ENCODE measurements at regions not wholly inside any gene's neighbourhood (a gene's known extent, or its start where the extent isn't known, plus 50 kb on each side); places are given as distances from the start of the nearest gene placed in this dataset.

GRCh38 chr6:21999012-21999528, 297.8 kb downstream of the PRL start:
- 0 out of 2 replicates have a peak overlapping the region, but pooled peaks have one; percentile 4 for H3K27ac ChIP-seq (ENCODE audit: low read length)

DNA sequence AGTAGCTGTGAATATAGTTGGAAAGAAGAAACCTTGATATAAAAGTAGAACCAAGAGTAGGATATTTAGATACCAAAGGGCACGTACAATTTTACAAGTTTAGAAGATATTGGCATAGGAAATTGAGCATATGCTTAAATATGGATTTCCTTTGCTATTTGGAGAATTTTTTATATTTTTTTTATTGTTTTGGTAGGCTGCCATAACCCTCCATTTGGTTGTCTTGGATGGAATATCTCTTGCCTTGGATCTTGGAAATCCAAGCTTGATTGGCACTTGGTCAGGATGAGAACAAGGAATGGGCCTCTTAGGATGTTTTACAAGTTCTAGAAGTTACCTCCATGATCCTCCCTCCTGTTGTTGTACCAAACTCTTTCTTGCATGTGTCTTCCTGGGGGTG, 297.1 kb downstream of the PRL start:
- Histone ChIP-seq H3K79me2 (ENCODE audit: insufficient read depth, low read length) (no peaks in the 10 kb centered on the region), H3K4me1 (ENCODE audit: insufficient read depth, low read length) (peaks cover 41% of the 10 kb centered on the region), H3K4me2 (ENCODE audit: insufficient read depth, low read length) (no peak overlapping the region), H2AFZ (ENCODE audit: low read depth, low read length) (no peak overlapping the region), H3K36me3 (ENCODE audit: insufficient read depth, low read length) (no peaks in the 10 kb centered on the region), H3K9ac (ENCODE audit: low read depth, low read length) (no peak overlapping the region), H3K9me3 (ENCODE audit: insufficient read depth, low read length, severe bottlenecking) (no peaks in the 10 kb centered on the region), H3K27ac (ENCODE audit: low read length) (0 out of 2 replicates have a peak overlapping the region, but pooled peaks have one; percentile 19), H3K27me3 (ENCODE audit: insufficient read depth, low read length, poor library complexity) (no peaks in the 10 kb centered on the region), H4K20me1 (ENCODE audit: insufficient read depth, low read length) (no peaks in the 10 kb centered on the region), H3K4me3 (ENCODE audit: low read depth in 1 of 2, low read length in 2 of 2) (no peak overlapping the region)
- TF ChIP-seq EZH2 (IDR thresholded peaks at IDR 0.05; ENCODE audit: borderline replicate concordance, low read depth, low read length, severe bottlenecking) = no peak
- TF ChIP-seq, protein P1, sequence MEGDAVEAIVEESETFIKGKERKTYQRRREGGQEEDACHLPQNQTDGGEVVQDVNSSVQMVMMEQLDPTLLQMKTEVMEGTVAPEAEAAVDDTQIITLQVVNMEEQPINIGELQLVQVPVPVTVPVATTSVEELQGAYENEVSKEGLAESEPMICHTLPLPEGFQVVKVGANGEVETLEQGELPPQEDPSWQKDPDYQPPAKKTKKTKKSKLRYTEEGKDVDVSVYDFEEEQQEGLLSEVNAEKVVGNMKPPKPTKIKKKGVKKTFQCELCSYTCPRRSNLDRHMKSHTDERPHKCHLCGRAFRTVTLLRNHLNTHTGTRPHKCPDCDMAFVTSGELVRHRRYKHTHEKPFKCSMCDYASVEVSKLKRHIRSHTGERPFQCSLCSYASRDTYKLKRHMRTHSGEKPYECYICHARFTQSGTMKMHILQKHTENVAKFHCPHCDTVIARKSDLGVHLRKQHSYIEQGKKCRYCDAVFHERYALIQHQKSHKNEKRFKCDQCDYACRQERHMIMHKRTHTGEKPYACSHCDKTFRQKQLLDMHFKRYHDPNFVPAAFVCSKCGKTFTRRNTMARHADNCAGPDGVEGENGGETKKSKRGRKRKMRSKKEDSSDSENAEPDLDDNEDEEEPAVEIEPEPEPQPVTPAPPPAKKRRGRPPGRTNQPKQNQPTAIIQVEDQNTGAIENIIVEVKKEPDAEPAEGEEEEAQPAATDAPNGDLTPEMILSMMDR (IDR thresholded peaks at IDR 0.05; ENCODE audit: borderline replicate concordance, extremely low read depth, low read length, poor library complexity, severe bottlenecking) = no peak
- DNase-seq = no peak
- no peak for ATAC-seq (ENCODE audit: insufficient read depth, low read depth)

More at GRCh38 chr6:21999012-21999528, 297.8 kb downstream of the PRL start:
- Histone ChIP-seq H3K4me1 (ENCODE audit: insufficient read depth, low read length) (peaks cover 48% of the 10 kb centered on the region), H3K4me2 (ENCODE audit: insufficient read depth, low read length) (no peak overlapping the region), H3K9ac (ENCODE audit: low read depth, low read length) (no peak overlapping the region), H3K79me2 (ENCODE audit: insufficient read depth, low read length) (no peaks in the 10 kb centered on the region), H3K9me3 (ENCODE audit: insufficient read depth, low read length, severe bottlenecking) (no peaks in the 10 kb centered on the region), H3K4me3 (ENCODE audit: low read depth in 1 of 2, low read length in 2 of 2) (no peak overlapping the region), H3K27me3 (ENCODE audit: insufficient read depth, low read length, poor library complexity) (no peaks in the 10 kb centered on the region), H2AFZ (ENCODE audit: low read depth, low read length) (no peak overlapping the region), H4K20me1 (ENCODE audit: insufficient read depth, low read length) (no peaks in the 10 kb centered on the region), H3K36me3 (ENCODE audit: insufficient read depth, low read length) (no peaks in the 10 kb centered on the region)
- ATAC-seq (ENCODE audit: insufficient read depth, low read depth) (no peak), DNase-seq (no peak)
- TF ChIP-seq EZH2 (IDR thresholded peaks at IDR 0.05; ENCODE audit: borderline replicate concordance, low read depth, low read length, severe bottlenecking) = no peak
- TF ChIP-seq, protein P1 (IDR thresholded peaks at IDR 0.05; ENCODE audit: borderline replicate concordance, extremely low read depth, low read length, poor library complexity, severe bottlenecking) = no peak

GRCh38 chr6:22001396-22002027, 295.3 kb downstream of the PRL start:
- Histone ChIP-seq H3K79me2 (ENCODE audit: insufficient read depth, low read length) (no peaks in the 10 kb centered on the region), H3K4me2 (ENCODE audit: insufficient read depth, low read length) (no peak overlapping the region), H3K4me3 (ENCODE audit: low read depth in 1 of 2, low read length in 2 of 2) (no peak overlapping the region), H3K9ac (ENCODE audit: low read depth, low read length) (no peak overlapping the region), H3K4me1 (ENCODE audit: insufficient read depth, low read length) (peaks cover 26% of the 10 kb centered on the region), H3K9me3 (ENCODE audit: insufficient read depth, low read length, severe bottlenecking) (no peaks in the 10 kb centered on the region), H3K27ac (ENCODE audit: low read length) (no peak overlapping the region), H4K20me1 (ENCODE audit: insufficient read depth, low read length) (no peaks in the 10 kb centered on the region), H3K27me3 (ENCODE audit: insufficient read depth, low read length, poor library complexity) (no peaks in the 10 kb centered on the region), H2AFZ (ENCODE audit: low read depth, low read length) (no peak overlapping the region), H3K36me3 (ENCODE audit: insufficient read depth, low read length) (no peaks in the 10 kb centered on the region)
- TF ChIP-seq, protein P1 (IDR thresholded peaks at IDR 0.05; ENCODE audit: borderline replicate concordance, extremely low read depth, low read length, poor library complexity, severe bottlenecking) = no peak
- no peak for TF ChIP-seq EZH2 (IDR thresholded peaks at IDR 0.05; ENCODE audit: borderline replicate concordance, low read depth, low read length, severe bottlenecking)
- DNase-seq (no peak), ATAC-seq (ENCODE audit: insufficient read depth, low read depth) (0 out of 3 replicates have a peak, but pooled peaks have one; percentile 37)
